IMR-90 (cell line): ENCODE measurements at regions not wholly inside any gene's neighbourhood (a gene's known extent, or its start where the extent isn't known, plus 50 kb on each side); places are given as distances from the start of the nearest gene placed in this dataset.
A peak's percentile ranks its signal among the peaks of the same experiment; 100 is the strongest.

Experiments
- ATAC-seq: fragments of 200-7000 bp; cut with Tn5 transposase; 2 replicates; pipeline ENCODE4 v1.9.1; 2020; ENCODE audit warnings: low read depth, mild to moderate bottlenecking, moderate library complexity
- BruUV-seq: library from RNA; stranded (reverse); fragments of 400-500 nt; replicated peaks from 2 replicates; lab custom pipeline; 2021; lab: Mats Ljungman, UMichigan
- CTCF ChIA-PET: fragments of 300-600 bp; formaldehyde crosslinking; extraction: SDS; loops from one replicate; lab custom pipeline; 2021; ENCODE audit warnings: antibody characterized with exemption; lab: Yijun Ruan, JAX
- POLR2A ChIA-PET: fragments of 300-600 bp; sonication (Branson Sonifier 250); formaldehyde crosslinking; loops from one replicate; lab custom pipeline; 2022; ENCODE audit warnings: antibody characterized with exemption; ENCODE audit not compliant: unreplicated experiment; lab: Charles Lee
- DNase-seq: peaks from one replicate; pipeline ENCODE4 v3.0.0; 2013
- H2AFZ ChIP-seq: replicated peaks from 2 replicates; pipeline ENCODE3; 2013; ENCODE audit warnings: low read length, mild to moderate bottlenecking; ENCODE audit not compliant: poor library complexity
- H2AK5ac ChIP-seq: 2 replicates; pipeline ENCODE4 v1.6.1; 2013; ENCODE audit warnings: low read depth, low read length, inconsistent platforms
- H2AK9ac ChIP-seq: replicated peaks from 2 replicates; pipeline ENCODE3; 2013; ENCODE audit warnings: mild to moderate bottlenecking, low read depth, low read length, moderate library complexity; ENCODE audit not compliant: poor library complexity
- H2BK120ac ChIP-seq: 2 replicates; pipeline ENCODE4 v1.6.1; 2013; ENCODE audit warnings: low read depth, low read length, inconsistent platforms
- H2BK15ac ChIP-seq: 3 replicates; pipeline ENCODE4 v1.6.1; 2013; ENCODE audit warnings: low read depth, low read length, inconsistent platforms
- H2BK20ac ChIP-seq: 2 replicates; pipeline ENCODE4 v1.6.1; 2013; ENCODE audit warnings: low read depth, mild to moderate bottlenecking, inconsistent platforms, low read length, moderate library complexity
- H2BK5ac ChIP-seq: 2 replicates; pipeline ENCODE4 v1.6.1; 2013; ENCODE audit warnings: mild to moderate bottlenecking, low read depth, low read length, inconsistent platforms; ENCODE audit not compliant: poor library complexity, severe bottlenecking
- H3K14ac ChIP-seq: replicated peaks from 2 replicates; pipeline ENCODE4 v1.6.1; 2013; ENCODE audit warnings: low read depth, low read length, inconsistent platforms
- H3K18ac ChIP-seq: 2 replicates; pipeline ENCODE4 v1.6.1; 2013; ENCODE audit warnings: low read depth, low read length, control low read depth
- H3K23ac ChIP-seq: 2 replicates; pipeline ENCODE4 v1.6.1; 2013; ENCODE audit warnings: low read depth, low read length, inconsistent platforms
- H3K27ac ChIP-seq: 2 replicates; pipeline ENCODE4 v1.5.1; 2013; ENCODE audit warnings: mild to moderate bottlenecking, control low read depth, low read length; ENCODE audit not compliant: insufficient read depth
- H3K27me3 ChIP-seq: 2 replicates; pipeline ENCODE4 v1.6.1; 2013; ENCODE audit warnings: low read length; ENCODE audit not compliant: control insufficient read depth, insufficient read depth
- H3K36me3 ChIP-seq: 2 replicates; pipeline ENCODE4 v1.6.1; 2013; ENCODE audit warnings: low read length, mixed read lengths; ENCODE audit not compliant: control insufficient read depth, insufficient read depth
- H3K4ac ChIP-seq: 2 replicates; pipeline ENCODE4 v1.6.1; 2013; ENCODE audit warnings: low read depth, low read length, inconsistent platforms
- H3K4me1 ChIP-seq: 2 replicates; pipeline ENCODE4 v1.6.1; 2013; ENCODE audit warnings: low read length, mixed read lengths; ENCODE audit not compliant: control insufficient read depth, insufficient read depth
- H3K4me2 ChIP-seq: 2 replicates; pipeline ENCODE4 v1.6.1; 2013; ENCODE audit warnings: low read depth, mild to moderate bottlenecking, control low read depth, low read length, moderate library complexity
- H3K4me3 ChIP-seq: 2 replicates; pipeline ENCODE4 v1.5.1; 2013; ENCODE audit warnings: low read depth, mild to moderate bottlenecking, control low read depth, low read length, moderate library complexity; ENCODE audit not compliant: insufficient read depth
- H3K56ac ChIP-seq: 2 replicates; pipeline ENCODE4 v1.6.1; 2013; ENCODE audit warnings: low read length, inconsistent platforms; ENCODE audit not compliant: insufficient read depth; ENCODE audit errors: extremely low read depth
- H3K79me1 ChIP-seq, 2 experiments: 2 replicates each; pipeline ENCODE4 v1.6.1; 2013; ENCODE audit warnings: low read length in 2 of 2, inconsistent platforms in 1 of 2, low read depth in 1 of 2
- H3K9ac ChIP-seq: 2 replicates; pipeline ENCODE4 v1.6.1; 2013; ENCODE audit warnings: low read depth, low read length, control low read depth
- H3K9me1 ChIP-seq: 2 replicates; pipeline ENCODE4 v1.6.1; 2013; ENCODE audit warnings: low read length, inconsistent platforms; ENCODE audit not compliant: insufficient read depth
- H3K9me3 ChIP-seq: 2 replicates; pipeline ENCODE4 v1.6.1; 2013; ENCODE audit warnings: low read length; ENCODE audit not compliant: control insufficient read depth, insufficient read depth
- H4K20me1 ChIP-seq: 2 replicates; pipeline ENCODE4 v1.6.1; 2013; ENCODE audit warnings: low read length, inconsistent platforms; ENCODE audit not compliant: insufficient read depth
- H4K5ac ChIP-seq: 2 replicates; pipeline ENCODE4 v1.6.1; 2013; ENCODE audit warnings: mild to moderate bottlenecking, low read depth, low read length, control low read depth
- H4K8ac ChIP-seq, 2 experiments: 2 replicates each; pipeline ENCODE4 v1.6.1; 2013; ENCODE audit warnings: low read depth in 2 of 2, low read length in 2 of 2, control low read depth in 1 of 2, inconsistent platforms in 1 of 2
- H4K91ac ChIP-seq: 2 replicates; pipeline ENCODE4 v1.6.1; 2013; ENCODE audit warnings: low read depth, low read length, inconsistent platforms; ENCODE audit not compliant: insufficient read depth
- BHLHE40 ChIP-seq: fragments of 150-350 bp; IDR thresholded peaks from 2 replicates; pipeline ENCODE4 v1.6.1; 2016; ENCODE audit warnings: mild to moderate bottlenecking, low read depth, low read length
- MAFK ChIP-seq: IDR thresholded peaks from 2 replicates; pipeline ENCODE4 v1.6.1; 2012; ENCODE audit warnings: low read depth, low read length, improper control_type of control experiment
- MAZ ChIP-seq: IDR thresholded peaks from 2 replicates; pipeline ENCODE4 v1.6.1; 2012; ENCODE audit warnings: low read depth, mild to moderate bottlenecking, low read length, improper control_type of control experiment, moderate library complexity, borderline replicate concordance
- MXI1 ChIP-seq: IDR thresholded peaks from 2 replicates; pipeline ENCODE4 v1.6.1; 2012; ENCODE audit warnings: low read depth, mild to moderate bottlenecking, low read length, moderate library complexity, borderline replicate concordance
- NFE2L2 ChIP-seq: fragments of 150-350 bp; IDR thresholded peaks from 2 replicates; pipeline ENCODE4 v1.6.1; 2016; ENCODE audit warnings: low read depth, mild to moderate bottlenecking, low read length
- POLR2A ChIP-seq: IDR thresholded peaks from 2 replicates; pipeline ENCODE4 v1.6.1; 2012; ENCODE audit warnings: mild to moderate bottlenecking, low read depth, low read length
- RAD21 ChIP-seq: IDR thresholded peaks from 2 replicates; pipeline ENCODE4 v1.6.1; 2012; ENCODE audit warnings: low read length, improper control_type of control experiment
- RCOR1 ChIP-seq: IDR thresholded peaks from 2 replicates; pipeline ENCODE4 v1.6.1; 2012; ENCODE audit warnings: mild to moderate bottlenecking, low read length, improper control_type of control experiment; ENCODE audit not compliant: insufficient replicate concordance
- RFX5 ChIP-seq: IDR thresholded peaks from 2 replicates; pipeline ENCODE4 v1.8.0; 2012; ENCODE audit warnings: low read depth, mild to moderate bottlenecking, low read length, moderate library complexity
- dilution Hi-C: fragments of 300-500 bp; cut with HindIII; formaldehyde crosslinking; loops from one replicate; pipeline ENCODE4 v1.14.3; 2018; ENCODE audit warnings: low sequenced_read_pairs; ENCODE audit not compliant: unreplicated experiment
- in situ Hi-C: fragments of 300-500 bp; cut with MboI; formaldehyde crosslinking; loops from 3 replicates; pipeline ENCODE4 v1.14.3; 2019; ENCODE audit warnings: low sequenced_read_pairs, inconsistent platforms, mixed read lengths
- intact Hi-C: fragments of 100-400 bp; cut with micrococcal nuclease; formaldehyde crosslinking; loops from 2 replicates; pipeline ENCODE4 v1.10.0; 2022

- no peak overlapping the region for H2BK120ac ChIP-seq
- no peak overlapping the region for H3K56ac ChIP-seq
- dilution Hi-C loops = no loop called here
- no peak overlapping the region for H3K4me2 ChIP-seq
- no peaks in the 10 kb centered on the region; the same call in 1 of the 2 replicates for H4K20me1 ChIP-seq
- no peak overlapping the region for H4K5ac ChIP-seq
- no peaks in the 10 kb centered on the region for H3K9me3 ChIP-seq
- peaks cover 3% of the 10 kb centered on the region; the same call in 1 of the 2 replicates for H3K4me1 ChIP-seq
- H2BK15ac ChIP-seq = peak overlapping the region; percentile 6; the same call in 1 of the 3 replicates
- H4K91ac ChIP-seq = no peak overlapping the region
- DNase-seq = no peak
- ChIA-PET POLR2A (no interaction called here), CTCF (no interaction called here)
- H2BK20ac ChIP-seq = no peak overlapping the region
- no peak overlapping the region for H3K4ac ChIP-seq
- H3K79me1 ChIP-seq = no peaks in the 10 kb centered on the region
- H3K14ac ChIP-seq = no peak overlapping the region
- BruUV-seq = no TSS peak
- in situ Hi-C loops = loop anchor here (25.0 kb wide), 2 partner anchors 388 to 887 kb away; no protein-coding TSS in a partner anchor
- no peak overlapping the region for H2BK5ac ChIP-seq
- no peak overlapping the region for H2AK9ac ChIP-seq
- no peak overlapping the region for H2AFZ ChIP-seq
- TF ChIP-seq RCOR1 = no peak
- no peak for TF ChIP-seq MAFK
- no peak for TF ChIP-seq MAZ
- TF ChIP-seq POLR2A = no peak
- TF ChIP-seq BHLHE40 = no peak
- no peak for TF ChIP-seq MXI1
- no peak for TF ChIP-seq NFE2L2
- no peak for TF ChIP-seq RFX5
- no peak for TF ChIP-seq RAD21
- intact Hi-C loops = no loop called here
- H3K27ac ChIP-seq = no peak overlapping the region
- H3K23ac ChIP-seq = no peak overlapping the region
- no peak overlapping the region for H3K4me3 ChIP-seq
- no peak overlapping the region for H3K9ac ChIP-seq
- no peaks in the 10 kb centered on the region for H3K36me3 ChIP-seq
- no peak overlapping the region for H3K18ac ChIP-seq
- H3K27me3 ChIP-seq = no peaks in the 10 kb centered on the region
- H4K8ac ChIP-seq = no peak overlapping the region
- peaks cover 2% of the 10 kb centered on the region; the same call in 1 of the 2 replicates for H3K9me1 ChIP-seq
- ATAC-seq = no peak
- H2AK5ac ChIP-seq = no peak overlapping the region
Observed at GRCh38 chr21:17449701-17450100, 63.1 kb upstream of the CXADR start.
